ENCODE measurements at regions not wholly inside any gene's neighbourhood (a gene's known extent, or its start where the extent isn't known, plus 50 kb on each side); places are given as distances from the start of the nearest gene placed in this dataset.
A peak's percentile ranks its signal among the peaks of the same experiment; 100 is the strongest.

GRCh38 chr6:87909849-87910248 lies 137.8 kb upstream of the SPACA1 start:
- no peak for DNase-seq (ENCODE audit: low read depth in 4 of 4, low spot score in 3 of 4)

- no peak for DNase-seq (ENCODE audit: low read depth in 4 of 4, low spot score in 3 of 4)
These were observed 138.4 kb upstream of the SPACA1 start for GRCh38 chr6:87908978-87909811.

- DNase-seq (ENCODE audit: low read depth in 4 of 4, low spot score in 3 of 4), result no peak
These were observed 140.1 kb upstream of the SPACA1 start for GRCh38 chr6:87907521-87907920.

GRCh38 chr6:87905101-87905641 lies 142.5 kb upstream of the SPACA1 start:
- no peak for DNase-seq (ENCODE audit: low read depth in 4 of 4, low spot score in 3 of 4)

- no peak for DNase-seq (ENCODE audit: low read depth in 4 of 4, low spot score in 3 of 4)
These were observed 143.6 kb upstream of the SPACA1 start for GRCh38 chr6:87904011-87904410.

GRCh38 chr6:87903323-87903722 lies 144.3 kb upstream of the SPACA1 start:
- DNase-seq (ENCODE audit: low read depth in 4 of 4, low spot score in 3 of 4), result no peak

- DNase-seq (ENCODE audit: low read depth in 4 of 4, low spot score in 3 of 4), result no peak
These were observed 145.3 kb upstream of the SPACA1 start for GRCh38 chr6:87902383-87902782.

- no peak for DNase-seq (ENCODE audit: low read depth in 4 of 4, low spot score in 3 of 4)
These were observed 146.0 kb upstream of the SPACA1 start for GRCh38 chr6:87901613-87902012.

GRCh38 chr6:87900160-87900698 lies 147.4 kb upstream of the SPACA1 start:
- DNase-seq (ENCODE audit: low read depth in 4 of 4, low spot score in 3 of 4), result no peak

GRCh38 chr6:87899499-87900147 lies 148.0 kb upstream of the SPACA1 start:
- no peak for DNase-seq (ENCODE audit: low read depth in 4 of 4, low spot score in 3 of 4)

GRCh38 chr6:87897663-87898062 lies 150.0 kb upstream of the SPACA1 start:
- no peak for DNase-seq (ENCODE audit: low read depth in 4 of 4, low spot score in 3 of 4)

GRCh38 chr6:87897013-87897412 lies 150.6 kb upstream of the SPACA1 start:
- DNase-seq (ENCODE audit: low read depth in 4 of 4, low spot score in 3 of 4), result no peak

GRCh38 chr6:87887266-87887665 lies 160.4 kb upstream of the SPACA1 start:
- DNase-seq (ENCODE audit: low read depth in 4 of 4, low spot score in 3 of 4), result no peak

- DNase-seq (ENCODE audit: low read depth in 4 of 4, low spot score in 3 of 4), result no peak
These were observed 163.4 kb upstream of the SPACA1 start for GRCh38 chr6:87884203-87884602.

- no peak for DNase-seq (ENCODE audit: low read depth in 4 of 4, low spot score in 3 of 4)
These were observed 166.2 kb upstream of the SPACA1 start for GRCh38 chr6:87881342-87881895.

GRCh38 chr6:87879132-87879861 lies 168.3 kb upstream of the SPACA1 start:
- DNase-seq (ENCODE audit: low read depth in 4 of 4, low spot score in 3 of 4), result no peak

- no peak for DNase-seq (ENCODE audit: low read depth in 4 of 4, low spot score in 3 of 4)
These were observed 171.9 kb upstream of the SPACA1 start for GRCh38 chr6:87875781-87876180.

- no peak for DNase-seq (ENCODE audit: low read depth in 4 of 4, low spot score in 3 of 4)
These were observed 171.5 kb upstream of the AKIRIN2 start for GRCh38 chr6:87873556-87873955.

GRCh38 chr6:87870556-87870955 lies 168.5 kb upstream of the AKIRIN2 start:
- DNase-seq (ENCODE audit: low read depth in 4 of 4, low spot score in 3 of 4), result peak in 3 of 4 donors; percentile 21 to 31 (median 24)

GRCh38 chr6:87869064-87869905 lies 167.3 kb upstream of the AKIRIN2 start:
- DNase-seq (ENCODE audit: low read depth in 4 of 4, low spot score in 3 of 4), result no peak
